Endothelial cell of umbilical vein (primary cell): ENCODE measurements at regions not wholly inside any gene's neighbourhood (a gene's known extent, or its start where the extent isn't known, plus 50 kb on each side); places are given as distances from the start of the nearest gene placed in this dataset.

ENCODE experiments used
- BruUV-seq: library from RNA; stranded (reverse); fragments of 400-500 nt; replicated peaks from 2 replicates; lab custom pipeline; 2021; lab: Mats Ljungman, UMichigan
- CTCF ChIA-PET: fragments of 300-600, 350-600 bp; sonication (Branson Sonifier 250); formaldehyde crosslinking; loops from one replicate; lab custom pipeline; 2021; ENCODE audit warnings: antibody characterized with exemption, inconsistent platforms; lab: Charles Lee
- POLR2A ChIA-PET: fragments of 300-600, 350-600 bp; sonication (Branson Sonifier 250); formaldehyde crosslinking; loops from one replicate; lab custom pipeline; 2021; ENCODE audit warnings: antibody characterized with exemption, inconsistent platforms; lab: Charles Lee
- DNase-seq: peaks from one replicate; pipeline ENCODE4 v3.0.0-alpha.2; 2011; ENCODE audit warnings: low read depth, low spot score
- FAIRE-seq: peaks from 2 replicates; lab custom pipeline; 2011; peaks lifted over from hg19 to GRCh38; lab: Jason Lieb, UNC
- H2AFZ ChIP-seq: 2 replicates; pipeline ENCODE4 v1.6.0; 2012; ENCODE audit warnings: low read depth, low read length, control low read depth, inconsistent platforms
- H3K27ac ChIP-seq: 2 replicates; pipeline ENCODE4 v1.5.1; 2011; ENCODE audit warnings: low read depth, mild to moderate bottlenecking, control low read depth, low read length, moderate library complexity; ENCODE audit not compliant: insufficient read depth
- H3K27me3 ChIP-seq, 2 experiments: 2 replicates each; pipeline versions ENCODE4 v1.6.0 to v1.6.1; 2011; ENCODE audit warnings: low read length in 2 of 2, mixed read lengths in 1 of 2; ENCODE audit not compliant: control insufficient read depth in 2 of 2, insufficient read depth in 2 of 2
- H3K36me3 ChIP-seq, 2 experiments: 2 replicates in 1 of 2; 3 replicates in 1 of 2; pipeline ENCODE4 v1.5.1; 2011; ENCODE audit warnings: low read length in 2 of 2, mild to moderate bottlenecking in 1 of 2, moderate library complexity in 1 of 2; ENCODE audit not compliant: control insufficient read depth in 2 of 2, insufficient read depth in 2 of 2; ENCODE audit errors: extremely low read depth in 1 of 2
- H3K4me1 ChIP-seq: 3 replicates; pipeline ENCODE4 v1.5.1; 2011; ENCODE audit warnings: mild to moderate bottlenecking, low read length; ENCODE audit not compliant: control insufficient read depth, insufficient read depth; ENCODE audit errors: extremely low read depth
- H3K4me2 ChIP-seq: 2 replicates; pipeline ENCODE4 v1.6.1; 2011; ENCODE audit warnings: low read length, control low read depth, mixed read lengths; ENCODE audit not compliant: insufficient read depth
- H3K4me3 ChIP-seq, 3 experiments: fragments of 200-600 bp in 1 of 3; sonication (generic), shearing (Covaris generic) in 1 of 3; replicated peaks in 1 of 3; 2 replicates each; pipeline ENCODE4 v1.5.1; 2011 to 2016; ENCODE audit warnings: control low read depth in 3 of 3, low read length in 3 of 3, mild to moderate bottlenecking in 2 of 3, inconsistent platforms in 1 of 3, low read depth in 1 of 3, moderate library complexity in 1 of 3; ENCODE audit not compliant: insufficient read depth in 1 of 3
- H3K79me2 ChIP-seq: 2 replicates; pipeline ENCODE4 v1.6.0; 2012; ENCODE audit warnings: low read length, inconsistent platforms; ENCODE audit not compliant: control insufficient read depth, insufficient read depth
- H3K9ac ChIP-seq: replicated peaks from 2 replicates; pipeline ENCODE3; 2011; ENCODE audit warnings: low read length, control low read depth; ENCODE audit not compliant: insufficient read depth; ENCODE audit errors: extremely low read depth
- H3K9me1 ChIP-seq: replicated peaks from 3 replicates; pipeline ENCODE4 v1.6.0; 2011; ENCODE audit warnings: mild to moderate bottlenecking, low read length; ENCODE audit not compliant: control insufficient read depth, insufficient read depth; ENCODE audit errors: extremely low read depth
- H3K9me3 ChIP-seq: replicated peaks from 2 replicates; pipeline ENCODE4 v1.5.1; 2012; ENCODE audit warnings: low read length, inconsistent platforms; ENCODE audit not compliant: control insufficient read depth, insufficient read depth
- H4K20me1 ChIP-seq: replicated peaks from 2 replicates; pipeline ENCODE3; 2011; ENCODE audit warnings: mild to moderate bottlenecking, low read length; ENCODE audit not compliant: control insufficient read depth, insufficient read depth; ENCODE audit errors: extremely low read depth
- CTCF ChIP-seq, 2 donors: IDR thresholded peaks; 1 replicate in 1 of 2; 2 replicates in 1 of 2; pipeline ENCODE4 v1.5.1; 2011; ENCODE audit warnings: low read length in 2 of 2, mild to moderate bottlenecking in 2 of 2, moderate library complexity in 2 of 2, control low read depth in 1 of 2, inconsistent platforms in 1 of 2, low read depth in 1 of 2; ENCODE audit not compliant: insufficient read depth in 1 of 2; ENCODE audit errors: extremely low read depth in 1 of 2
- EZH2 ChIP-seq: IDR thresholded peaks from 2 replicates; pipeline ENCODE4 v1.6.1; 2012; ENCODE audit warnings: borderline replicate concordance, low read depth, mild to moderate bottlenecking, moderate library complexity, low read length, inconsistent platforms; ENCODE audit not compliant: severe bottlenecking
- FOS ChIP-seq: IDR thresholded peaks from 2 replicates; pipeline ENCODE4 v1.6.1; 2011; ENCODE audit warnings: mild to moderate bottlenecking, low read length, moderate library complexity, borderline replicate concordance; ENCODE audit not compliant: insufficient read depth
- GATA2 ChIP-seq: IDR thresholded peaks from 2 replicates; pipeline ENCODE4 v1.7.0; 2011; ENCODE audit warnings: low read depth, mild to moderate bottlenecking, moderate library complexity, mixed read lengths, low read length; ENCODE audit not compliant: insufficient read length, insufficient read depth
- JUN ChIP-seq: IDR thresholded peaks from 2 replicates; pipeline ENCODE4 v1.6.1; 2011; ENCODE audit warnings: borderline replicate concordance, low read depth; ENCODE audit not compliant: insufficient read length, insufficient read depth
- MYC ChIP-seq: IDR thresholded peaks from one replicate; pipeline ENCODE4 v1.6.1; 2011; ENCODE audit warnings: mild to moderate bottlenecking, low read depth, low read length
- POLR2A ChIP-seq: IDR thresholded peaks from 2 replicates; pipeline ENCODE4 v1.6.1; 2012; ENCODE audit warnings: low read depth, mild to moderate bottlenecking, control low read depth, low read length
- POLR2AphosphoS5 ChIP-seq: IDR thresholded peaks from 2 replicates; pipeline ENCODE4 v1.6.1; 2012; ENCODE audit warnings: low read depth, mild to moderate bottlenecking, control low read depth, low read length, moderate library complexity; ENCODE audit not compliant: insufficient read depth
- dilution Hi-C: fragments of 300-500 bp; cut with MboI; formaldehyde crosslinking; loops from one replicate; pipeline ENCODE4 v1.15.0; 2019; ENCODE audit warnings: low sequenced_read_pairs; ENCODE audit not compliant: extremely low pct_ligation_motif_present
- intact Hi-C: fragments of 100-400 bp; cut with micrococcal nuclease; formaldehyde crosslinking; loops from one replicate; pipeline ENCODE4 v1.10.0; 2022
- TF ChIP-seq, protein P1 (sequence below): IDR thresholded peaks from 2 replicates; pipeline ENCODE4 v1.6.1; 2011; ENCODE audit not compliant: insufficient read depth, insufficient read length

GRCh38 chr6:169073311-169073710 is 180.3 kb downstream of the THBS2 start:
- Histone ChIP-seq H3K4me2 (no peak overlapping the region), H3K9ac (no peak overlapping the region), H3K9me1 (no peaks in the 10 kb centered on the region), H2AFZ (no peak overlapping the region), H3K4me3 (no peak overlapping the region), H3K4me1 (no peaks in the 10 kb centered on the region), H3K27ac (no peak overlapping the region), H3K27me3 (no peaks in the 10 kb centered on the region), H3K9me3 (peaks cover 4% of the 10 kb centered on the region), H3K36me3 (no peaks in the 10 kb centered on the region), H3K79me2 (no peaks in the 10 kb centered on the region), H4K20me1 (no peaks in the 10 kb centered on the region)
- ChIA-PET POLR2A (no interaction called here), CTCF (no interaction called here)
- BruUV-seq = no TSS peak
- TF ChIP-seq POLR2AphosphoS5 = no peak
- no peak for TF ChIP-seq JUN
- DNase-seq (no peak), FAIRE-seq (no peak)
- intact Hi-C loops = no loop called here
- dilution Hi-C loops = no loop called here

GRCh38 chr6:169072127-169073042 is 181.3 kb downstream of the THBS2 start:
- no peak overlapping the region for H3K9ac ChIP-seq
- no TSS peak for BruUV-seq
- no peak for DNase-seq
- H3K4me3 ChIP-seq = no peak overlapping the region
- no peak overlapping the region for H2AFZ ChIP-seq
- no peaks in the 10 kb centered on the region for H3K27me3 ChIP-seq
- H3K79me2 ChIP-seq = no peaks in the 10 kb centered on the region
- no peaks in the 10 kb centered on the region for H3K9me1 ChIP-seq
- no peak for FAIRE-seq
- no peaks in the 10 kb centered on the region for H3K4me1 ChIP-seq
- no peaks in the 10 kb centered on the region for H4K20me1 ChIP-seq
- no peaks in the 10 kb centered on the region for H3K36me3 ChIP-seq
- TF ChIP-seq JUN (no peak), POLR2A (no peak), GATA2 (no peak), MYC (no peak), CTCF (IDR thresholded peaks at IDR 0.05; ENCODE audit: extremely low read depth in 1 of 2, insufficient read depth in 1 of 2, low read depth in 1 of 2, low read length in 2 of 2) (no peak), POLR2AphosphoS5 (no peak), FOS (no peak), EZH2 (no peak)
- TF ChIP-seq, protein P1, sequence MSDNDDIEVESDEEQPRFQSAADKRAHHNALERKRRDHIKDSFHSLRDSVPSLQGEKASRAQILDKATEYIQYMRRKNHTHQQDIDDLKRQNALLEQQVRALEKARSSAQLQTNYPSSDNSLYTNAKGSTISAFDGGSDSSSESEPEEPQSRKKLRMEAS = no peak
- no peak overlapping the region for H3K27ac ChIP-seq
- H3K4me2 ChIP-seq = no peak overlapping the region
- dilution Hi-C loops (no loop called here), intact Hi-C loops (no loop called here)
- CTCF ChIA-PET = no interaction called here
- POLR2A ChIA-PET = no interaction called here
- H3K9me3 ChIP-seq = peaks cover 4% of the 10 kb centered on the region
